ENCODE measurements at regions not wholly inside any gene's neighbourhood (a gene's known extent, or its start where the extent isn't known, plus 50 kb on each side); places are given as distances from the start of the nearest gene placed in this dataset.

DNA sequence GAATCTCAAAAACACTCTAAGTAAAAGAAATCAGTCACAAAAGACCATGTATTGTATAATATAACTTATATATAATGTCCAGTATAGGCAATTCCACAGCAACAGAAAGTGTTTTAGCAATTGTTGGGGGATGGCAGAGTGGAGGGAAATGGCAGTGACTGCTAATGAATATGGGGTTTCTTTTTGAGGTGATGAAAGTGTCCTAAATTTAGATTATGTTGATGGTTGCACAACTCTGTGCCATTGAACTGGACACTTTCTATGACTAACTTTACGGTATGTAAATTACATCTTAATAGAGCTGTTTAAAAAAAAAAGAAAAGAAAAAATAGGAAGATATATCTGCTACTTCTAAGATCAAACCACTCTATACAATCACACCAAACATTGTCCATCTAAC, 124.9 kb upstream of the ZNF462 start:
- TF ChIP-seq, protein P1, sequence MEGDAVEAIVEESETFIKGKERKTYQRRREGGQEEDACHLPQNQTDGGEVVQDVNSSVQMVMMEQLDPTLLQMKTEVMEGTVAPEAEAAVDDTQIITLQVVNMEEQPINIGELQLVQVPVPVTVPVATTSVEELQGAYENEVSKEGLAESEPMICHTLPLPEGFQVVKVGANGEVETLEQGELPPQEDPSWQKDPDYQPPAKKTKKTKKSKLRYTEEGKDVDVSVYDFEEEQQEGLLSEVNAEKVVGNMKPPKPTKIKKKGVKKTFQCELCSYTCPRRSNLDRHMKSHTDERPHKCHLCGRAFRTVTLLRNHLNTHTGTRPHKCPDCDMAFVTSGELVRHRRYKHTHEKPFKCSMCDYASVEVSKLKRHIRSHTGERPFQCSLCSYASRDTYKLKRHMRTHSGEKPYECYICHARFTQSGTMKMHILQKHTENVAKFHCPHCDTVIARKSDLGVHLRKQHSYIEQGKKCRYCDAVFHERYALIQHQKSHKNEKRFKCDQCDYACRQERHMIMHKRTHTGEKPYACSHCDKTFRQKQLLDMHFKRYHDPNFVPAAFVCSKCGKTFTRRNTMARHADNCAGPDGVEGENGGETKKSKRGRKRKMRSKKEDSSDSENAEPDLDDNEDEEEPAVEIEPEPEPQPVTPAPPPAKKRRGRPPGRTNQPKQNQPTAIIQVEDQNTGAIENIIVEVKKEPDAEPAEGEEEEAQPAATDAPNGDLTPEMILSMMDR (IDR thresholded peaks at IDR 0.05): no peak
- TF ChIP-seq POLR2A (IDR thresholded peaks at IDR 0.05): no peak

Data from uterus (tissue), 2 donors.